GM20431 (cell line): ENCODE measurements at regions not wholly inside any gene's neighbourhood (a gene's known extent, or its start where the extent isn't known, plus 50 kb on each side); places are given as distances from the start of the nearest gene placed in this dataset.
"Not testable (repeated sequence)": the region's sequence is repeated elsewhere in the genome, so short reads cannot be mapped to it uniquely, and the experiment has no call there.

ENCODE experiments used
- in situ Hi-C: fragments of 300-500 bp; cut with MseI, MboI; formaldehyde crosslinking; loops from one replicate; pipeline ENCODE4 v1.15.0; 2020; ENCODE audit warnings: low sequenced_read_pairs; ENCODE audit not compliant: unreplicated experiment

- in situ Hi-C loops, result no loop called here
These were observed 612.3 kb downstream of the KCNH5 start for GRCh38 chr14:62432955-62433354.

- in situ Hi-C loops, result no loop called here
These were observed 609.0 kb downstream of the KCNH5 start for GRCh38 chr14:62436261-62436660.

DNA sequence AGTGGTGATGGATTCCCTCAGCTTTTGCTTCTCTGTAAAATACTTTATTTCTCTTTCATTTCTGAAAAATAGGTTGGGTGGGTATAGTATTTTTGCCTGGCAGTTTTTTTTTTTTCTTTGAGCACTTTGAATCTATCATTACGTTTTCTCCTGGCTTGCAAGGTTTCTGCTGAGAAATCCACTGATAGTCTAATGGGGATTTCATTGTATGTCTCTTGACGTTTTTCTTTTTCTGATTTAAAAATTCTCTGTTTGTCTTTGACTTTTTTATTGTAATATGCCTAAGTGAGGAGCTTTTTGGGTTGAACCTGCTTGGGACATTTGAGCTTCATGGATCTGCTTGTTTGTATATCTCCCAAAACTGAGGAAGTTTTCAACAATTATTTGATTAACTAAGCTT lies 606.0 kb downstream of the KCNH5 start:
- in situ Hi-C loops, result no loop called here

DNA sequence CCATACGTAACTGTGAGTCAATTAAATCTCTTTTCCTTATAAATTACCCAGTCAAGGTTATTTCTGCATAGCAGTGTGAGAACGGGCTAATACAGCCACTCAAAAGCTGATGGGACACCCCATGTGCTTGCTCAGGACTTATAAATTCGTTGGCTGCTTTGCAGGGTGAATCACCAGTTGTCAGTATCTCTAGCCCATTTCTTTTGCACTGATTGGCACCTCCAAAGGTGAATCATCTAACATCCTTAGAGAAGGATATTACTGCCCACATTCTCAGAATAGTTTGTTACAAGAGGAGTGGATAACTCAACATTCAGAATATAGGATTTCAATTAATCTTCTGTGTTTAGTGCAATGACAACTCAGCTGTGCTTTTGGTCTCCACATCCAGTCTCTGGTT lies 601.5 kb downstream of the KCNH5 start:
- in situ Hi-C loops, result no loop called here

- in situ Hi-C loops, result no loop called here
These were observed 599.7 kb downstream of the KCNH5 start for GRCh38 chr14:62445570-62445969.

GRCh38 chr14:62451221-62451620 lies 594.0 kb downstream of the KCNH5 start:
- in situ Hi-C loops, result no loop called here

GRCh38 chr14:62453226-62453625 lies 592.0 kb downstream of the KCNH5 start:
- in situ Hi-C loops, result no loop called here

DNA sequence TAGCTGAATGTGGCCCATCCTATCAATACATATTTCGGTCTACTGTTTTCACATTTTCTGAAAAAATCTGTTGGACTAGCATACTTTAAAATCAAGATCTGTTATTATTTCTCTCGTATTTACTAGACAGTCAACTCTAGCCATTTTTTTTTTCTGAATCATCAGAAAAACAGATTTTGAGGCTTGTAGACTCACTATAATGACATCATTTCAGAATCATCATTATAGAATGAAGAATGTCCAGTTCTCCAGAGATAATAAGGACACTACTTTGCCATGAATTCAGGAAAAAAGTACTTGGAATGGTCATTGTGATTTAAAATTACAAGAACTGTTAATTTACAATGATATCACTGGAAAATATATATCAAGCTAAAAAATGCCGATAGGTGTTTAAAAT lies 589.8 kb downstream of the KCNH5 start:
- in situ Hi-C loops, result no loop called here

- in situ Hi-C loops, result no loop called here
These were observed 582.3 kb downstream of the KCNH5 start for GRCh38 chr14:62462988-62463387.

GRCh38 chr14:62468946-62469345 lies 576.3 kb downstream of the KCNH5 start:
- in situ Hi-C loops, result no loop called here

GRCh38 chr14:62470935-62471334 lies 574.3 kb downstream of the KCNH5 start:
- in situ Hi-C loops, result no loop called here

DNA sequence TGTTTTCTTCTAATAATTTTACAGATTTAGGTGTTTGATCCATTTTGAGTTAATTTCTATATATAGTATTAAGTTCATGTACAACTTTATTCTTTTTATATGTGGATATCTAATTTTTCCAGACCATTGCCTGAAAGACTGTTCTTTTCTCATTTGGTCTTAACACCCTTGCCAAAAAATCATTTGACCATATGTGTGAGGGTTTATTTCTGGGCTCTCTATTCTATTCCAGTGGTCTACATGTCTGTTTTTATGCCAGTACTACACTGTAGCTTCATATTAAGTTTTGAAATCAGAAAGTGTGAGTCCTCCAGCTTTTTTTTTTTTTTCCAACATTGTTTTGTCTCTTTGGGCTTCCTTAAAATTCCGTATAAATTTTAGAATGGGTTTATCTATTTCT lies 554.1 kb downstream of the KCNH5 start:
- in situ Hi-C loops, result no loop called here

DNA sequence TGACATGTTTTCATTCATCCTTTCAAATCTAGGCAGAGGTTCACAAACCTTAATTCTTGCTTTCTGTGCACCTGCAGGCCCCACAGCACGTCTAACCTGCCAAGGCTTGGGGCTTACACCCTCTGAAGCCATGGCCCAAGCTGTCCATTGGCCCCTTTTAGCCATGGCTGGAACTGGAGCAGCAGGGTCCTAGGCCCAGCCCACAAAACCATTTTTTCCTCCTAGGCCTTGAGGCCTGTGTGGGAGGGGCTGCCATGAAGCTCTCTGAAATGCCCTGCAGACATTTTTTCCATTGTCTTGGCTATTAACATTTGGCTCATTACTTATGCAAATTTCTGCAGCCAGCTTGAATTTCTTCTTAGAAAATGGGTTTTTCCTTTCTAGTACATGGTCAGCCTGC lies 547.5 kb downstream of the KCNH5 start:
- in situ Hi-C loops, result no loop called here

DNA sequence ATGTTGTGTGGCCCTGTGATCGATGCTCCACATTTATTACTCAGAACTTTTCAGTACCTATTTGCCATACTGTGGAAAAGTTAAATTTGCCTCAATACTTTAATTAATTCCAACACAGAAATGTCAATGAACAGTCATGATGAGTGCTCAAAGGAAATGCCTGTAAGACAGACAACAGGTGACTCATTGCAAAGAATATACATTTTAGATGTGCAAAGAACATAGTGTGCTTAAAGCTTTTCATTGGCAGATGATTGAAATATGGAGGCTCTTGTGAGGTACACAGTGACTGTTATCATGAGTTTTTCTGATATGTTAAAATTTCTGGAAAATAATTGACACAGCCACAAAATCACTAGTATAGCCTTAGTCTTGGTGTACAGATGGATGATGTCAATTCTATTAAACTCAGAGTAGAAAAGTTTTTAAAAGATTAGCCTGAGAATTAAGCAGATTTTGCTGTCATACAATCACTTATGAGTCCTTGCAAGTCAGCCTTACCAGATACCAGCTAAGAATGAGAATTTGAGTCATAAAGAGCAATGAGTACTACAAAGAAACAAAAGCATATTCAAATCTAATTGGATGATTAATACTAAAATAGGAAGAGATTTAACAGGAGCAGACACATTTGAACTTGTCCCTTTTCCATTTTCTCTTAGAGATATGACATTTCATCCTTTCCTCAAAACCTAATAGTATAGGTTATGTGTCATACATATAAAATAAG lies 544.1 kb downstream of the KCNH5 start:
- in situ Hi-C loops, result no loop called here

DNA sequence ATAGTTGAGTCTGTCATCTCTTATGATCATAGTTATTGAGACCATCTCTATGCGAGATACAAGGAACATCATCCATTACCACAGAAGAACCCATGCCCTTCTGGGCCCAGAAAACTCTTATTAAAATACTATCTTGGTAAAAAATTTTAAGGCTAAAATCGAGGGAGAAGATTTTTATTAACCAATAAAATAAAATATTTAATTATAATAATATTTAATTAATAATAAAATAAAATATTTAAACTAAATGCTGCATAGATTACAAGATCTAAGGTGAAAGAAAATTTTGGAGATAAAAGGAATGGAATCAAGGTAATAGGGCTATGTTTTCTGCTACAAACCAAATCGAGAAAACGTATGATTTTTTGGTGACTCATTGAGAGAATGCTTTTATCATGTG lies 540.2 kb downstream of the KCNH5 start:
- in situ Hi-C loops, result no loop called here

DNA sequence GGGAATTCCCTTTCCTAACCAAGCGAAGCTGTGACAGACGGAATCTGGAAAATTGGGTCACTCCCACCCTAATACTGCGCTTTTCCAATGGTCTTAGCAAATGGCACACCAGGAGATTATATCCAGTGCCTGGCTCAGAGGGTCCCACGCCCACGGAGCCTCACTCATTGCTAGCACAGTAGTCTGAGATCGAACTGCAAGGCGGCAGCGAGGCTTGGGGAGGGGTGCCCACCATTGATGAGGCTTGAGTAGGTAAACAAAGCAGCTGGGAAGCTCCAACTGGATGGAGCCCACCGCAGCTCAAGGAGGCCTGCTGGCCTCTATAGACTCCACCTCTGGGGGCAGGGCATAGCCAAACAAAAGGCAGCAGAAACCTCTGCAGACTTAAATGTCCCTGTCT lies 523.9 kb downstream of the KCNH5 start:
- in situ Hi-C loops, result not testable (repeated sequence)

- in situ Hi-C loops, result no loop called here
These were observed 517.0 kb downstream of the KCNH5 start for GRCh38 chr14:62528296-62528695.

- in situ Hi-C loops, result no loop called here
These were observed 513.1 kb downstream of the KCNH5 start for GRCh38 chr14:62532181-62532580.

DNA sequence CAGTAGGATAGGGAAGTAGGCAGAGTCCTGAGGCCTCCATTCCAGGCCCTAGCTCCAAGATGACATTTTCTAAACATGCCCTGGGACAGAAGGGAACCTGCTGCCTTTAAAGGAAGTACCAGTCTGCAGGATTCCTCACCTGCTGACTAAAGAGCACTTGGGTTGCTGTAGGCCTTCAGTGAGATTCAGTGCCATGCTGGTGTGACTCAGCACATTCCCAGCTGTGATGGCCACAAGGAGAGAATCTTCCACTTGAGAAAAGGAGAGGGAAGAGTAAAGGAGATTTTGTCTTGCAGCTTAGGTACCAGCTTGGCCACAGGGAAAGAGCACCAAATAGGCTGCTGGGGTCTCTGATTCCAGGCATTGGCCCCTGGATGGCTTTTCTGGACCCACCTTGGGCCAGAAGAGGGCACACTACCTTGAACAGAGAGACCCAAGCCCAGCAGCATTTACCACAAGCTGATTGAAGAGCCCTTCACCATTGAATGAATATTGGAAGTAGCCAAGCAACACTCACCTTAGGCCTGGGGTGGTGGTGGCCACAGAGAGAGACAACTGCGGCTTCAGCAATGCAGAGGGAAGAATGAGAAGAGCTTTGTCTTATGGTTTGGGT lies 498.3 kb downstream of the KCNH5 start:
- in situ Hi-C loops, result no loop called here

- in situ Hi-C loops, result no loop called here
These were observed 487.8 kb downstream of the KCNH5 start for GRCh38 chr14:62557416-62557815.

- in situ Hi-C loops, result no loop called here
These were observed 486.8 kb downstream of the KCNH5 start for GRCh38 chr14:62558451-62558850.

- in situ Hi-C loops, result no loop called here
These were observed 460.0 kb downstream of the KCNH5 start for GRCh38 chr14:62585247-62585646.
